ENCODE measurements at regions not wholly inside any gene's neighbourhood (a gene's known extent, or its start where the extent isn't known, plus 50 kb on each side); places are given as distances from the start of the nearest gene placed in this dataset.
"Not testable (repeated sequence)": the region's sequence is repeated elsewhere in the genome, so short reads cannot be mapped to it uniquely, and the experiment has no call there.

GRCh38 chr22:22754268-22754657, 109.8 kb downstream of the GGTLC2 start:
- DNase-seq, result no peak
- TF ChIP-seq CTCF (IDR thresholded peaks at IDR 0.05) (no peak), POLR2A (IDR thresholded peaks at IDR 0.05) (no peak)
- WGBS, 4 donors, result 80 to 93% (median 86%) methylated on average over 3 of the region's 3 CpGs
- intact Hi-C loops (cut with DNase I), result no loop called here
- H3K27ac ChIP-seq, result no peak overlapping the region
- H3K36me3 ChIP-seq (replicated peaks in 1 of 2), result no peaks in the 10 kb centered on the region
- no peaks in the 10 kb centered on the region for H3K9me3 ChIP-seq (replicated peaks in 1 of 3)
- H3K4me3 ChIP-seq, result no peak overlapping the region
- no peaks in the 10 kb centered on the region for H3K27me3 ChIP-seq
- H3K4me1 ChIP-seq (replicated peaks in 1 of 2), result no peaks in the 10 kb centered on the region

GRCh38 chr22:22754961-22755777, 110.8 kb downstream of the GGTLC2 start:
- no peak overlapping the region for H3K27ac ChIP-seq
- intact Hi-C loops (cut with DNase I), result no loop called here
- no peaks in the 10 kb centered on the region for H3K9me3 ChIP-seq (replicated peaks in 1 of 3)
- H3K4me1 ChIP-seq (replicated peaks in 1 of 2), result no peaks in the 10 kb centered on the region
- H3K4me3 ChIP-seq, result no peak overlapping the region
- 65 to 89% (median 80%) methylated on average over 6 to 8 of the region's 8 CpGs for WGBS, 4 donors
- no peaks in the 10 kb centered on the region for H3K27me3 ChIP-seq
- H3K36me3 ChIP-seq (replicated peaks in 1 of 2), result no peaks in the 10 kb centered on the region
- DNase-seq, result no peak
- no peak for TF ChIP-seq CTCF (IDR thresholded peaks at IDR 0.05)
- no peak for TF ChIP-seq POLR2A (IDR thresholded peaks at IDR 0.05)

DNA sequence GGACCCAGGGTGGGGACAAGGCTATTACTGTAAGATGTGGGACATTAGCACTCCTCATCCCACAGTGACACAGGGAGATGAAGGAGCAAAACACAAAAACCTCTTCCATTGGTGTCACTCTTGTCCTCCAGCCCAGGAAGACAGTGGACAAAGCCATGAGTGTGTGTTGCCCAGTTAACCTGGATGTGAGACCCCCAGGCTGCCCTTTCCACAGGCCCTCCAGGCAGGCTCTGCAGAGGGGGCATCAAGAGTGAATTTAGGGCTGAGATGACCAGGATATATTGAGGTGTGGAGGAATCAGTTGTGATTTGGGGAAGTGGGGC, 111.3 kb downstream of the GGTLC2 start:
- no peak for TF ChIP-seq POLR2A (IDR thresholded peaks at IDR 0.05)
- TF ChIP-seq CTCF (IDR thresholded peaks at IDR 0.05), result no peak
- H3K4me1 ChIP-seq (replicated peaks in 1 of 2), result no peaks in the 10 kb centered on the region
- no peak for DNase-seq
- H3K36me3 ChIP-seq (replicated peaks in 1 of 2), result no peaks in the 10 kb centered on the region
- intact Hi-C loops (cut with DNase I), result no loop called here
- H3K9me3 ChIP-seq (replicated peaks in 1 of 3), result no peaks in the 10 kb centered on the region
- no peak overlapping the region for H3K27ac ChIP-seq
- no peaks in the 10 kb centered on the region for H3K27me3 ChIP-seq
- no peak overlapping the region for H3K4me3 ChIP-seq

- Histone ChIP-seq H3K36me3 (replicated peaks in 1 of 2) (no peaks in the 10 kb centered on the region), H3K9me3 (replicated peaks in 1 of 3) (no peaks in the 10 kb centered on the region), H3K4me1 (replicated peaks in 1 of 2) (no peaks in the 10 kb centered on the region), H3K27ac (no peak overlapping the region), H3K27me3 (no peaks in the 10 kb centered on the region), H3K4me3 (no peak overlapping the region)
- TF ChIP-seq POLR2A (IDR thresholded peaks at IDR 0.05) (no peak), CTCF (IDR thresholded peaks at IDR 0.05) (no peak)
- DNase-seq, result no peak
- intact Hi-C loops (cut with DNase I), result no loop called here
- WGBS, 4 donors, result 68 to 80% (median 70%) methylated on average over 3 of the region's 3 CpGs
Observed at GRCh38 chr22:22756109-22756508, 111.7 kb downstream of the GGTLC2 start.

DNA sequence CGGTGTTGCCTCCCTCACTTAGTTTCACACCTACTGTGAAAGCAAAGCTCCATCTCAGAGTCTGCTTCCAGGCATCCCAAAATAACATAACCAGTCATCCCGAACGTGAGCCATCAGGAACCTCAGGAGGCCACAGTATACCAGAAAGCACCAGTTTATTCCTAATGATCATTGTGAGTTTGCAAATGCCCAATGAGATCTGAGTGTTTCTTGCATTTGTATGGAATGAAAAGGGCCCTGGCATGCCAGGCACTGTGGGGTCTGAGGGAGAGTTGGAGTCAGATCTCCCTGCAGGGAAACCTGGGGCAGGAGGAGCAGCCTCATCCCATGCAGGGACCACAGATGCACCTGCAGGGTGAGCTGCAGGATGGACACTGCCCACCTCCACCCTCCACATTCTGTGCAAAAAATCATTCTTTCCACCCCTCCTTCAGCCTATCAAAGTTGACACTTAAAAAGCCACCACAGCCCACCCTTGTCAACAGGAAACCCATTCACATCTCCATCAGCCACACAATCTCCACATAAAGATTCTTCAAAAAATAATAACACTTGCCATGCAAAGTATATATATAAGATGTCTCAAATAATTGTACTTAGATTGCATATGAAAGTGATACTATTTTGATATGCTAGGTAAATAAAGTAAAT, 112.3 kb downstream of the GGTLC2 start:
- H3K27ac ChIP-seq; H3K4me1 ChIP-seq (replicated peaks in 1 of 2); H3K27me3 ChIP-seq; H3K9me3 ChIP-seq (replicated peaks in 1 of 3); DNase-seq; H3K4me3 ChIP-seq; H3K36me3 ChIP-seq (replicated peaks in 1 of 2); intact Hi-C loops (cut with DNase I): not testable (repeated sequence)
- WGBS, 4 donors, result 76 to 78% (median 77%) methylated on average over 3 of the region's 3 CpGs

- H3K9me3 ChIP-seq (replicated peaks in 1 of 3); H3K27ac ChIP-seq; DNase-seq; H3K27me3 ChIP-seq; H3K4me3 ChIP-seq; intact Hi-C loops (cut with DNase I); H3K36me3 ChIP-seq (replicated peaks in 1 of 2); H3K4me1 ChIP-seq (replicated peaks in 1 of 2): not testable (repeated sequence)
- 69 to 96% (median 81%) methylated on average over 4 to 6 of the region's 6 CpGs for WGBS, 4 donors
Observed at GRCh38 chr22:22758101-22758807, 113.8 kb downstream of the GGTLC2 start.

All from adrenal gland (tissue), 9 donors.